GM20000 (cell line): ENCODE measurements at regions not wholly inside any gene's neighbourhood (a gene's known extent, or its start where the extent isn't known, plus 50 kb on each side); places are given as distances from the start of the nearest gene placed in this dataset.

Experiments used
- DNase-seq: peaks from one replicate; pipeline ENCODE4 v3.0.0; 2012; ENCODE audit warnings: low spot score
- TF ChIP-seq, protein P1 (sequence below): IDR thresholded peaks from 2 replicates; pipeline ENCODE4 v1.5.1; 2012; ENCODE audit warnings: mild to moderate bottlenecking, control low read depth; ENCODE audit errors: extremely low read depth, missing control alignments

DNA sequence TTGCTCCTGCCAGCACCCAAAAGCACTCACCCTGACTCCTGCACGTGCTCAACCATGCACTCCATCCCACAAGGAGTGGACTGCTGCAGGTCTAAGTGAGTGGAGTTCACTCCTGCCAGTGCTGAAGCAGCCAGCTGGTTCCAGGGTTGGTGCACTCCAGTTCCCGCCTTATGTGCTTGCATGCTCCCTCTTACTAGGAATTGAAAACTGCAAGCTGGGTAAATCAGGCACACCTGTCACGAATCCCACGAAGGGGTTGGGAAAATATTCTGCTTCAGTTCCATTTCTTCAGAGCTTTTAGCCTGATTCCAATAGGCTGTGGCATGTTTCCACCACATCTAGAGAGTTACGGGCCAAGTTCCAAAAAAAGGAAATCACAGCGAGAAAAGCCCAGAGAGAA is 1365.5 kb upstream of the CHAC2 start:
- TF ChIP-seq, protein P1, sequence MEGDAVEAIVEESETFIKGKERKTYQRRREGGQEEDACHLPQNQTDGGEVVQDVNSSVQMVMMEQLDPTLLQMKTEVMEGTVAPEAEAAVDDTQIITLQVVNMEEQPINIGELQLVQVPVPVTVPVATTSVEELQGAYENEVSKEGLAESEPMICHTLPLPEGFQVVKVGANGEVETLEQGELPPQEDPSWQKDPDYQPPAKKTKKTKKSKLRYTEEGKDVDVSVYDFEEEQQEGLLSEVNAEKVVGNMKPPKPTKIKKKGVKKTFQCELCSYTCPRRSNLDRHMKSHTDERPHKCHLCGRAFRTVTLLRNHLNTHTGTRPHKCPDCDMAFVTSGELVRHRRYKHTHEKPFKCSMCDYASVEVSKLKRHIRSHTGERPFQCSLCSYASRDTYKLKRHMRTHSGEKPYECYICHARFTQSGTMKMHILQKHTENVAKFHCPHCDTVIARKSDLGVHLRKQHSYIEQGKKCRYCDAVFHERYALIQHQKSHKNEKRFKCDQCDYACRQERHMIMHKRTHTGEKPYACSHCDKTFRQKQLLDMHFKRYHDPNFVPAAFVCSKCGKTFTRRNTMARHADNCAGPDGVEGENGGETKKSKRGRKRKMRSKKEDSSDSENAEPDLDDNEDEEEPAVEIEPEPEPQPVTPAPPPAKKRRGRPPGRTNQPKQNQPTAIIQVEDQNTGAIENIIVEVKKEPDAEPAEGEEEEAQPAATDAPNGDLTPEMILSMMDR, result no peak
- no peak for DNase-seq

DNA sequence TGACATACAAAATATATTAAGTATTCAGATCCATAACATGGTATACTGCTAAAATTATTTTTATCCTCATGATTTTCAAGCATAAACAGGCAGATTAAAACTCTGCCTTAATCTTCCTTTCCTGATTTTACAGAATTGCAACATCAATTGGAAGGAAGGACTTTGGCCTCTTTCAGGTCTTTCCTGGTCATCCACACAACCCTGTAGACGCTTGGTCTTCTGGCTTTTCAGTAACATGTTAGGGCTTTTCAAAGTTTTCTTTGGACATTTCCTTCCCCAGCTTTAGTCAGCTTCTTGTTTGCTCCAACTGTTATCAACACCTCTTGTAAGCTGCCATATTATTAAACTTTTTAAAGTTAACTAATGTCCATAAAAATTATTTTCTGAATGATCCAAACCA is 1364.9 kb upstream of the NRXN1 start:
- no peak for DNase-seq
- TF ChIP-seq, protein P1, result no peak

DNA sequence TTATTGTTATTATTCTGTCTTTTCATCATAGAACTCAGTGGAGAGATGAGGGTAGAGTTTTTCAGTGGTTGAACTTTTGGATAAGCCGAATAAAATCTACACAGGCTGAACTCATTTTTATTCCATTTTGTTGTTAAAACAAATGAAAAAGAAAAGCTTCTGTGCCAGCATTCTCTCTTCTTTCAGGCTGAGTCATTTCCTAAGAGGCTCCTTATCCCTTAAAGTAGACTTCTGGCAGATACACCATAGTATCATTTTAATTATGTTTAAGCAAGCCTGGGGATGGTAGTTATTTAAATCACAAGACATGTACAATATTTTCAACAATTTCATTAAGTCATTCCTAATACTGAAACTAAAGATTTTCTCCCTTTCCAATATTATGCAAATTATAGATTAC is 1364.0 kb upstream of the NRXN1 start:
- DNase-seq, result no peak
- TF ChIP-seq, protein P1, result no peak

DNA sequence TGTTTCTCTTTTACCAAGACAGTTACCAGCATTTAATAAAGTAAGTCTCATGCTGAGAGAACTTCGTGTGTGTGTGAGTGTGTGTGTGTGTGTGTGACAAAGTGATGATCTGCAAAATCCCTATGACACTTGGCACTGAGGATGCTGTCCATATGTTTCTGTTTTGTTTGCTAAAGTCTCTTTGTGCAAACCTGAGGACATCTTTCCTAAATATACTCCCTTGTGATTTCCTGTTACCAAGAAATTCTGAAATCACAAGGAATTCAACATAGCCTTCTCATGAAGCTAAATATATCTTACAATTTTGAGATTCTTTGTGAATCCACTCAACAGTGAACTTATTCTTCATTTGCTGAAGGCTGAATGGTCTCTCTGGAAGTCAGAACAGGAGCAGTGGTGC is 1359.7 kb upstream of the NRXN1 start:
- TF ChIP-seq, protein P1, result no peak
- DNase-seq, result no peak

DNA sequence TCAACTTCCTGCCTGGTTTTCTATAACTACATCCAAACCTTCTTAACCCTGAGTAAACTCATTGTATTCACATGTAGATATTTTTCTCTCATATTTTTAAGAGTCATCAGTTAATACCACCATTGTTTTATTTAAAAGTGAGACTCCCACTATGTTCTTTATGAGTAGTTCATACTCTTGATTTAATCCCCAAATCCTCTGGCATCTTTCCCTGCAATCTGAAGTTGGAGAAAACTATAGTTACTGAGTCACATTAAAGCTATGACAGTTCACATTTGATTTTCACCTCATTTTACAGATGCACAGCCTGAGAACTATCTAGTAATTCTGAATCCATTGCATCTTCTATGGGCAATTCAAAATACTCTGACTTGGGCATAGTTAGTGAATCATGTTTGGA is 1358.7 kb upstream of the NRXN1 start:
- DNase-seq, result no peak
- TF ChIP-seq, protein P1, result no peak

DNA sequence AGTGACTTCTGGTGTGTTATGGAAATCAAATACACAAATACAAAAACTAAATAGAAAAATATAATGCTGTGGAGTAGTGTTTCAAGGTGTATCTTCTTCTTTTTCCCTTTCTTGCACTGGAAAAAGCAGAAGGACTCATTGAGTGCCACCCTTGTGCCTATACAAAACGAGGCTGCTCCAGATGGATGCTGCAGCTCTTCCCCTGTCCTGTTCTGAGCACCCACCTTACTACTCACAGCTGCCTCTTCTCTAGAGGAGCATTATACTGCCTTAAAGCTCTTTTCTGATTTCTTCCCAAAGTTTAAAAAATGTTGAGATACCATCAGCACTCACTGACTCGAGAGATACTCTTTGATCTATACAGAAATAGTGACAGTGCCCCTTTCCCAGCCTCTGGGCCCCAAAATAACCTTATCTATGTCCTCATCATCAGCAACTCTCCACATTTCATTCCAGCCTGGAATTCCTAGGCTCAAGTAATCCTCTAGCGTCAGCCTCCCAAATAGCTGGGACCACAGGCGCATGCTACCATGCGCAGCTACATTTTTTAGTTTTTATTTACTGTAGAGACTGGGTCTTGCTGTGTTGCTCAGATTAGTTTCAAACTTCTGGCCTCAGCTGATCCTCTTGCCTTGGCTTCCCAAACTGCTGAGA is 1356.1 kb upstream of the NRXN1 start:
- TF ChIP-seq, protein P1, result no peak
- DNase-seq, result no peak

DNA sequence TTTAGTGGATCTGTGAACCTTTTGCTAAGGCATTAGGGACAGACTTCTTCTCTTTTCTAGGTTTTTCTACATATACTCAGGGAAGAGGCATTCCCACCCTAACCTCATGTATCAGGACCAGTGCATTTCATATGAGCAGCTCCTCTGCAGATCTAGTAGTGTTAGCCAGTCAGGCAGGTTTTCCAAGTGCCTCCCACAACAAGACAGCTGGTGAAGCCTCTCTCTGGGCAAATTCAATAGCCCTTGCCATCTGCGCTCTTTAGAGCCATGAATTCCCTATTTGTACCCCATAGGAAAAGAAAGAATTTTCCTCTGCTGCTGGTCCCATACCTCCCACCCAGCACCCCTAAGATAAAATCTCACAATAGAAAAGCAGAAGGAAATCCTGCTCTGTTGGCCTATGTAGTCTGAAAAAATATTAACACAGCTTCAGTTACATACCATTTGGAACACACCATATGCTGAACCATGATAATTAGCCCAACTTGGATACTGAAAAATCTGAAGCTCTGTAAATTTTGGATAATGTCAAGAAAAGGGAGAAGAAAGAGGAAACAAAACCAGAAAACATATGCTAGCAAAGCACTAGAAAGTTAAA is 1354.6 kb upstream of the NRXN1 start:
- TF ChIP-seq, protein P1, result no peak
- DNase-seq, result no peak
